ENCODE measurements at regions not wholly inside any gene's neighbourhood (a gene's known extent, or its start where the extent isn't known, plus 50 kb on each side); places are given as distances from the start of the nearest gene placed in this dataset.
A peak's percentile ranks its signal among the peaks of the same experiment; 100 is the strongest.

DNA sequence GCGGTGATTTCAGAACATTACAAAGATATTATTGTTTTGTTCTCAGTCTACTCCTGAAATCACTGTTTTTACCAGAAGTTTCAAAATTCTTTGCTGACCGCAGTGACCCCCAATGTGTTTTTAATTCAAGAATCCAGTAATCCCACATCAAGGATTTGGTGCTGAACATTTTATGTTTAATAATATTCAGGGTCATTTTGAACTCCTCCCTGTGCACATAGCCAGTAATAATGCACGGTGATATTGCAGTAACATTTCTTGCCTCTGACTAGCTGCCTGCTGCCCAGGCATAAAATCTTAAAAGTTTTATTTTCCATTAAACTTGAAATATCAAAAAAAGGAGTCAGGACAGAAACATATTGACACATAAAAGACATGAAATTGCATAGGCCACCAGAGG is 443.4 kb upstream of the NCAM2 start:
- peaks cover 4% of the 10 kb centered on the region for H3K9me3 Mint-ChIP-seq (ENCODE audit: unreplicated experiment)
- BruUV-seq (replicated peaks) = no TSS peak
- no peak overlapping the region for H3K27ac Mint-ChIP-seq (ENCODE audit: low read depth, unreplicated experiment)
- H3K27me3 Mint-ChIP-seq (ENCODE audit: insufficient read depth, unreplicated experiment) = no peaks in the 10 kb centered on the region
- ChIA-PET CTCF (interaction anchor here (0.7 kb wide), 1 partner anchor 171 kb away, joined by 3 read pairs; no protein-coding TSS in a partner anchor), POLR2A (interaction anchor here (0.6 kb wide), 1 partner anchor 286 kb away, joined by 4 read pairs; no protein-coding TSS in a partner anchor)
- no peaks in the 10 kb centered on the region for H3K36me3 Mint-ChIP-seq (ENCODE audit: insufficient read depth, unreplicated experiment)
- intact Hi-C loops (cut with micrococcal nuclease) = no loop called here
- DNase-seq (ENCODE audit: unreplicated experiment) = no peak
- TF ChIP-seq, protein P1, sequence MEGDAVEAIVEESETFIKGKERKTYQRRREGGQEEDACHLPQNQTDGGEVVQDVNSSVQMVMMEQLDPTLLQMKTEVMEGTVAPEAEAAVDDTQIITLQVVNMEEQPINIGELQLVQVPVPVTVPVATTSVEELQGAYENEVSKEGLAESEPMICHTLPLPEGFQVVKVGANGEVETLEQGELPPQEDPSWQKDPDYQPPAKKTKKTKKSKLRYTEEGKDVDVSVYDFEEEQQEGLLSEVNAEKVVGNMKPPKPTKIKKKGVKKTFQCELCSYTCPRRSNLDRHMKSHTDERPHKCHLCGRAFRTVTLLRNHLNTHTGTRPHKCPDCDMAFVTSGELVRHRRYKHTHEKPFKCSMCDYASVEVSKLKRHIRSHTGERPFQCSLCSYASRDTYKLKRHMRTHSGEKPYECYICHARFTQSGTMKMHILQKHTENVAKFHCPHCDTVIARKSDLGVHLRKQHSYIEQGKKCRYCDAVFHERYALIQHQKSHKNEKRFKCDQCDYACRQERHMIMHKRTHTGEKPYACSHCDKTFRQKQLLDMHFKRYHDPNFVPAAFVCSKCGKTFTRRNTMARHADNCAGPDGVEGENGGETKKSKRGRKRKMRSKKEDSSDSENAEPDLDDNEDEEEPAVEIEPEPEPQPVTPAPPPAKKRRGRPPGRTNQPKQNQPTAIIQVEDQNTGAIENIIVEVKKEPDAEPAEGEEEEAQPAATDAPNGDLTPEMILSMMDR (IDR thresholded peaks at IDR 0.05; ENCODE audit: unreplicated experiment) = no peak
- no peak overlapping the region for H3K4me3 Mint-ChIP-seq (ENCODE audit: unreplicated experiment)
- H3K4me1 Mint-ChIP-seq (ENCODE audit: insufficient read depth, unreplicated experiment) = no peaks in the 10 kb centered on the region

DNA sequence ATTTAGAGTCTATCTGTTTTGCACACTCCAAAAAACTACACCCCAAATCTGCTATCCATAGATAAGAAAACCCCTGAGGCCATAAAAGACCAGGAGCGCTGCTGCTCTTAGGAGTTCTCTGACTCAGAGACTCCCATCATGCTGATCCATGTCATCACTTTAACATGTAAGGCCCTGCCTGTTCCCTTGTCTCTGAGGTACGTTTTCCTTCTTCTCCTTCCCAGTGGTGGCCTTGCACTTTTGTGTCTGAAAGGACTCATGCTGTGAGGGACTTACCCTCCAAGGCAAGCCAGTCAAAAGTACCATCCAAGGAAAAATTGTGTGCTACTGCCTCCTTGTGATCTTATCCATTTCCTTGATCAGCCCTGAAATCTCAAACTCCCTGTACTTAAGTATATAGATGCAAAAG is 427.4 kb upstream of the NCAM2 start:
- intact Hi-C loops (cut with micrococcal nuclease) = no loop called here
- BruUV-seq (replicated peaks) = no TSS peak

DNA sequence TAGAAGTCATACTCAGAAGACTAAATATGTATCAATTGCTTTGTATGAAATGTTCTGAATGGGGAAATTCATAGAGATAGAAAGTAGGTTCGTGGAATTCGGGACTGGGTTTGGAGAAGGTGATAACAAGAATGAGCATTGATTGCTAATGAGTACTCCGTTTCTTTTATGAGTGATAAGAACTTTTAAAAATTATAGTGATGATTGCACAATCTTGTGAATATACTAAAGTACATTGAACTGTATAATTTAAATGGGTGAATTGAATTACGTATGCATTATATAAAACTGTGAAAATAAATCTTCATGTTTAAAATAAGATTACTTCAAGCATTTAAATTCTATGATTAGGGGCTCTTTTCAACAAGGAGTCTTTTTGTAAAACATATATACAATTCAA is 425.6 kb upstream of the NCAM2 start:
- intact Hi-C loops (cut with micrococcal nuclease) = no loop called here
- BruUV-seq (replicated peaks) = no TSS peak

More for the DNA sequence above, 427.4 kb upstream of the NCAM2 start:
- Mint-ChIP-seq H3K4me3 (ENCODE audit: unreplicated experiment) (no peak overlapping the region), H3K4me1 (ENCODE audit: insufficient read depth, unreplicated experiment) (peaks cover 5% of the 10 kb centered on the region), H3K36me3 (ENCODE audit: insufficient read depth, unreplicated experiment) (no peaks in the 10 kb centered on the region), H3K9me3 (ENCODE audit: unreplicated experiment) (peaks cover 14% of the 10 kb centered on the region), H3K27me3 (ENCODE audit: insufficient read depth, unreplicated experiment) (no peaks in the 10 kb centered on the region), H3K27ac (ENCODE audit: low read depth, unreplicated experiment) (no peak overlapping the region)
- peak; percentile 18 for DNase-seq (ENCODE audit: unreplicated experiment)
- CTCF ChIA-PET = no interaction called here
- TF ChIP-seq, protein P1 (IDR thresholded peaks at IDR 0.05; ENCODE audit: unreplicated experiment) = no peak
- POLR2A ChIA-PET = no interaction called here

DNA sequence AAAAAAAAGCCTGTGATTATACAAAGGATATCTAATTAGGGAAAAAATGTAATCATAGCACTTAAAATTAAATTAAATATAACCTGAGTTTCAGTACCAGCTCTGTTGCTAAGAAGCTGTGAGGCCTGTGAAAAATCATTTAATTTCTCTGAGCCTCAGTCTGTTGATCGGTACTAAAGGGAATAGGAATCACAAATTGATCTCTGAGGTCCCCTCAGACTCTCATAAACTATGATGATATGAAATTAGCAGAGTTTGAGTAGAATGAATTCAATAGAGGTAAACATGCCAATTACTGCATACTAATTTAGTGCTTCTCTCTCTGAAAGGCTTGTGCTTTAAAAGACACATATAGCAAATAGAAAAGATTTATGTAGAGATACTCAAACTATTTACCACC is 416.8 kb upstream of the NCAM2 start:
- no peaks in the 10 kb centered on the region for H3K36me3 Mint-ChIP-seq (ENCODE audit: insufficient read depth, unreplicated experiment)
- POLR2A ChIA-PET = no interaction called here
- intact Hi-C loops (cut with micrococcal nuclease) = no loop called here

More for the DNA sequence above, 425.6 kb upstream of the NCAM2 start:
- peaks cover 14% of the 10 kb centered on the region for H3K9me3 Mint-ChIP-seq (ENCODE audit: unreplicated experiment)
- CTCF ChIA-PET = no interaction called here
- peaks cover 5% of the 10 kb centered on the region for H3K4me1 Mint-ChIP-seq (ENCODE audit: insufficient read depth, unreplicated experiment)
- H3K36me3 Mint-ChIP-seq (ENCODE audit: insufficient read depth, unreplicated experiment) = no peaks in the 10 kb centered on the region
- H3K27ac Mint-ChIP-seq (ENCODE audit: low read depth, unreplicated experiment) = no peak overlapping the region
- H3K4me3 Mint-ChIP-seq (ENCODE audit: unreplicated experiment) = no peak overlapping the region
- DNase-seq (ENCODE audit: unreplicated experiment) = no peak
- no peaks in the 10 kb centered on the region for H3K27me3 Mint-ChIP-seq (ENCODE audit: insufficient read depth, unreplicated experiment)
- POLR2A ChIA-PET = no interaction called here
- TF ChIP-seq, protein P1 (IDR thresholded peaks at IDR 0.05; ENCODE audit: unreplicated experiment) = no peak

More for the DNA sequence above, 416.8 kb upstream of the NCAM2 start:
- CTCF ChIA-PET = no interaction called here
- no peaks in the 10 kb centered on the region for H3K27me3 Mint-ChIP-seq (ENCODE audit: insufficient read depth, unreplicated experiment)
- no peak overlapping the region for H3K27ac Mint-ChIP-seq (ENCODE audit: low read depth, unreplicated experiment)
- no peak for DNase-seq (ENCODE audit: unreplicated experiment)
- TF ChIP-seq, protein P1 (IDR thresholded peaks at IDR 0.05; ENCODE audit: unreplicated experiment) = no peak
- no peak overlapping the region for H3K4me3 Mint-ChIP-seq (ENCODE audit: unreplicated experiment)
- peaks cover 6% of the 10 kb centered on the region for H3K9me3 Mint-ChIP-seq (ENCODE audit: unreplicated experiment)
- no peaks in the 10 kb centered on the region for H3K4me1 Mint-ChIP-seq (ENCODE audit: insufficient read depth, unreplicated experiment)
- BruUV-seq (replicated peaks) = no TSS peak
